NB4 (cell line): ENCODE measurements at regions not wholly inside any gene's neighbourhood (a gene's known extent, or its start where the extent isn't known, plus 50 kb on each side); places are given as distances from the start of the nearest gene placed in this dataset.

Source experiments
- CTCF ChIP-seq: IDR thresholded peaks from one replicate; pipeline ENCODE4 v1.5.1; 2012; ENCODE audit warnings: low read depth, low read length
- POLR2A ChIP-seq: IDR thresholded peaks from 2 replicates; pipeline ENCODE4 v1.6.1; 2011; ENCODE audit warnings: mild to moderate bottlenecking; ENCODE audit not compliant: insufficient read length; ENCODE audit errors: extremely low read depth

GRCh38 chr7:118109607-118110006, 74.4 kb upstream of the LSM8 start:
- TF ChIP-seq CTCF: no peak
- no peak for TF ChIP-seq POLR2A
